GM23338 (cell line): ENCODE measurements at regions not wholly inside any gene's neighbourhood (a gene's known extent, or its start where the extent isn't known, plus 50 kb on each side); places are given as distances from the start of the nearest gene placed in this dataset.

Experiments
- ATAC-seq: fragments of 200-7000 bp; cut with Tn5 transposase; 3 replicates; pipeline ENCODE4 v1.9.1; 2020
- DNase-seq: peaks from one replicate; pipeline ENCODE4 v3.0.0-alpha.2; 2015; ENCODE audit warnings: low spot score
- H2AFZ ChIP-seq: fragments of 200-600 bp; sonication (generic); 2 replicates; pipeline ENCODE4 v1.8.0; 2016; ENCODE audit warnings: antibody characterized with exemption, mild to moderate bottlenecking, moderate library complexity
- H3F3A ChIP-seq: fragments of 200-600 bp; sonication (generic); replicated peaks from 2 replicates; pipeline ENCODE4 v1.8.0; 2017; ENCODE audit warnings: antibody characterized with exemption, mixed run types, low read depth
- H3K27ac ChIP-seq: fragments of 200-600 bp; sonication (generic); 2 replicates; pipeline ENCODE4 v1.6.1; 2016; ENCODE audit warnings: low read depth
- H3K27me3 ChIP-seq: fragments of 200-600 bp; sonication (generic); 2 replicates; pipeline ENCODE4 v1.8.0; 2016; ENCODE audit warnings: mild to moderate bottlenecking, mixed run types, moderate library complexity; ENCODE audit not compliant: insufficient read depth
- H3K36me3 ChIP-seq: fragments of 200-600 bp; sonication (generic); 2 replicates; pipeline ENCODE4 v1.8.0; 2016; ENCODE audit warnings: mild to moderate bottlenecking; ENCODE audit not compliant: insufficient read depth
- H3K4me1 ChIP-seq: fragments of 200-600 bp; sonication (generic); 2 replicates; pipeline ENCODE4 v1.8.0; 2016; ENCODE audit warnings: mild to moderate bottlenecking, moderate library complexity; ENCODE audit not compliant: insufficient read depth
- H3K4me2 ChIP-seq: fragments of 200-600 bp; sonication (generic); 2 replicates; pipeline ENCODE4 v1.7.1; 2017; ENCODE audit warnings: mixed run types
- H3K4me3 ChIP-seq: fragments of 200-600 bp; sonication (generic); 2 replicates; pipeline ENCODE4 v1.6.1; 2016; ENCODE audit warnings: mixed run types
- H3K79me2 ChIP-seq: fragments of 200-600 bp; sonication (generic); replicated peaks from 2 replicates; pipeline ENCODE4 v1.8.0; 2017; ENCODE audit warnings: mild to moderate bottlenecking; ENCODE audit not compliant: insufficient read depth
- H3K9me2 ChIP-seq: fragments of 200-600 bp; sonication (generic); 2 replicates; pipeline ENCODE4 v1.8.0; 2017; ENCODE audit not compliant: insufficient read depth
- H4K20me1 ChIP-seq: fragments of 200-600 bp; sonication (generic); replicated peaks from 2 replicates; pipeline ENCODE4 v1.8.0; 2017; ENCODE audit warnings: mild to moderate bottlenecking; ENCODE audit not compliant: insufficient read depth
- H3K27ac Mint-ChIP-seq: 2 replicates; pipeline ENCODE4 v1.8.0; 2020; ENCODE audit warnings: inconsistent platforms, mild to moderate bottlenecking, moderate library complexity, mixed read lengths
- H3K27me3 Mint-ChIP-seq: 3 replicates; pipeline ENCODE4 v1.8.0; 2022; ENCODE audit warnings: low read depth, mild to moderate bottlenecking, moderate library complexity, mixed read lengths, inconsistent platforms; ENCODE audit not compliant: insufficient read depth, poor library complexity
- H3K36me3 Mint-ChIP-seq: 3 replicates; pipeline ENCODE4 v1.8.0; 2021; ENCODE audit warnings: low read depth, mild to moderate bottlenecking, inconsistent platforms, moderate library complexity, mixed read lengths
- H3K4me1 Mint-ChIP-seq: 3 replicates; pipeline ENCODE4 v1.8.0; 2020; ENCODE audit warnings: mild to moderate bottlenecking, inconsistent platforms, mixed read lengths
- H3K4me3 Mint-ChIP-seq: 3 replicates; pipeline ENCODE4 v1.8.0; 2021; ENCODE audit warnings: moderate library complexity, mild to moderate bottlenecking, inconsistent platforms, mixed read lengths
- H3K9me3 Mint-ChIP-seq: 3 replicates; pipeline ENCODE4 v1.8.0; 2020; ENCODE audit warnings: moderate library complexity, mild to moderate bottlenecking, inconsistent platforms, mixed read lengths
- CREB1 ChIP-seq: fragments of 250-450 bp; sonication (Bioruptor Pico); IDR thresholded peaks from 2 replicates; pipeline ENCODE4 v1.5.0; 2020; ENCODE audit warnings: low read depth, mild to moderate bottlenecking, moderate library complexity
- EZH2 ChIP-seq: fragments of 200-600 bp; sonication (generic); IDR thresholded peaks from one replicate; pipeline ENCODE4 v1.8.0; 2017; ENCODE audit warnings: antibody characterized with exemption, mild to moderate bottlenecking, low read depth; ENCODE audit not compliant: unreplicated experiment
- EZH2phosphoT487 ChIP-seq: fragments of 200-600 bp; sonication (generic); IDR thresholded peaks from one replicate; pipeline ENCODE4 v1.8.1; 2018; ENCODE audit warnings: antibody characterized with exemption; ENCODE audit not compliant: unreplicated experiment
- JUNB ChIP-seq: IDR thresholded peaks from one replicate; pipeline ENCODE4 v1.6.1; 2016; ENCODE audit warnings: antibody characterized with exemption; ENCODE audit not compliant: unreplicated experiment
- NANOG ChIP-seq: IDR thresholded peaks from 2 replicates; pipeline ENCODE4 v1.6.1; 2016; ENCODE audit warnings: antibody characterized with exemption, borderline replicate concordance
- POLR2AphosphoS5 ChIP-seq: IDR thresholded peaks from 2 replicates; pipeline ENCODE4 v1.6.1; 2016; ENCODE audit warnings: antibody characterized with exemption, low read depth
- STAT1 ChIP-seq: IDR thresholded peaks from one replicate; pipeline ENCODE4 v1.6.1; 2016; ENCODE audit warnings: antibody characterized with exemption; ENCODE audit not compliant: unreplicated experiment
- ZNF114 ChIP-seq: fragments of 250-450 bp; sonication (Bioruptor Pico); IDR thresholded peaks from 2 replicates; pipeline ENCODE4 v1.5.0; 2020; ENCODE audit warnings: mild to moderate bottlenecking, moderate library complexity
- ZNF331 ChIP-seq: fragments of 250-450 bp; sonication (Bioruptor Pico); IDR thresholded peaks from 2 replicates; pipeline ENCODE4 v1.5.0; 2020; ENCODE audit warnings: low read depth, mild to moderate bottlenecking, moderate library complexity
- TF ChIP-seq, protein P1 (sequence below), 2 experiments: fragments of 200-600 bp in 1 of 2; sonication (generic) in 1 of 2; conservative IDR thresholded peaks; 2 replicates each; pipeline versions ENCODE4 v1.5.1 to v1.6.1; 2016 to 2017; ENCODE audit warnings: antibody characterized with exemption in 2 of 2, low read depth in 2 of 2, mild to moderate bottlenecking in 2 of 2, moderate library complexity in 1 of 2
- TF ChIP-seq, protein P2 (sequence below): fragments of 250-450 bp; sonication (Bioruptor Pico); IDR thresholded peaks from 2 replicates; pipeline ENCODE4 v1.5.0; 2020; ENCODE audit warnings: mild to moderate bottlenecking, moderate library complexity
- TF ChIP-seq, protein P3 (sequence below): IDR thresholded peaks from one replicate; pipeline ENCODE4 v1.6.1; 2018; ENCODE audit warnings: antibody characterized with exemption; ENCODE audit not compliant: unreplicated experiment
- TF ChIP-seq, protein P4 (sequence below): IDR thresholded peaks from 2 replicates; pipeline ENCODE4 v1.6.1; 2016; ENCODE audit warnings: antibody characterized with exemption

DNA sequence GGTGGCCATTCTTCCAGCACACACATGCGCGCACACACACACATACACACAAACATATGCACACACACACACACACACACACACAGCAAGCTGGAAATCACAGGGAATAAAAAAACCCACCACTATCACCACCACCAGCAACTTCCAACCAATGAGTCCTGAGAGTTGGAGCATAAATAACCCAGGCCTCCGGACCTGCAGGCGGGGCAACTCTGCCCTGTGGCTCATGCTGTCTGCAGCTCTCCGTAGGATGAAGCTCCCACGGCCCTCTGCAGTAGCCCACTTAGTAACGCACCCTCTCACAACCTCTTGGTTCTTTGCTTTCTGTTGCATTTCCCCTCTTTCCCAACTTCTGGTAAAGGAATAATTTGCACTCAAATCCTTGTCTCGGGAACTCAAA is 275.2 kb downstream of the PREX1 start:
- H3F3A ChIP-seq: no peaks in the 10 kb centered on the region
- no peak for DNase-seq
- no peak overlapping the region for H3K27ac Mint-ChIP-seq

More for the DNA sequence above, 275.2 kb downstream of the PREX1 start:
- Histone ChIP-seq H3K4me1 (no peaks in the 10 kb centered on the region), H4K20me1 (no peaks in the 10 kb centered on the region), H3K36me3 (no peaks in the 10 kb centered on the region), H3K27me3 (no peaks in the 10 kb centered on the region), H2AFZ (no peak overlapping the region), H3K4me2 (no peak overlapping the region), H3K27ac (no peak overlapping the region), H3K4me3 (no peak overlapping the region), H3K79me2 (no peaks in the 10 kb centered on the region), H3K9me2 (no peaks in the 10 kb centered on the region)
- Mint-ChIP-seq H3K9me3 (no peaks in the 10 kb centered on the region; the same call in 2 of the 3 replicates), H3K36me3 (no peaks in the 10 kb centered on the region), H3K4me3 (no peak overlapping the region), H3K4me1 (peaks cover 5% of the 10 kb centered on the region; the same call in 2 of the 3 replicates), H3K27me3 (peaks cover 4% of the 10 kb centered on the region)
- TF ChIP-seq, protein P1, sequence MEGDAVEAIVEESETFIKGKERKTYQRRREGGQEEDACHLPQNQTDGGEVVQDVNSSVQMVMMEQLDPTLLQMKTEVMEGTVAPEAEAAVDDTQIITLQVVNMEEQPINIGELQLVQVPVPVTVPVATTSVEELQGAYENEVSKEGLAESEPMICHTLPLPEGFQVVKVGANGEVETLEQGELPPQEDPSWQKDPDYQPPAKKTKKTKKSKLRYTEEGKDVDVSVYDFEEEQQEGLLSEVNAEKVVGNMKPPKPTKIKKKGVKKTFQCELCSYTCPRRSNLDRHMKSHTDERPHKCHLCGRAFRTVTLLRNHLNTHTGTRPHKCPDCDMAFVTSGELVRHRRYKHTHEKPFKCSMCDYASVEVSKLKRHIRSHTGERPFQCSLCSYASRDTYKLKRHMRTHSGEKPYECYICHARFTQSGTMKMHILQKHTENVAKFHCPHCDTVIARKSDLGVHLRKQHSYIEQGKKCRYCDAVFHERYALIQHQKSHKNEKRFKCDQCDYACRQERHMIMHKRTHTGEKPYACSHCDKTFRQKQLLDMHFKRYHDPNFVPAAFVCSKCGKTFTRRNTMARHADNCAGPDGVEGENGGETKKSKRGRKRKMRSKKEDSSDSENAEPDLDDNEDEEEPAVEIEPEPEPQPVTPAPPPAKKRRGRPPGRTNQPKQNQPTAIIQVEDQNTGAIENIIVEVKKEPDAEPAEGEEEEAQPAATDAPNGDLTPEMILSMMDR (conservative IDR thresholded peaks at IDR 0.05; ENCODE audit: low read depth in 2 of 2): no peak
- TF ChIP-seq STAT1: no peak
- TF ChIP-seq, protein P2, sequence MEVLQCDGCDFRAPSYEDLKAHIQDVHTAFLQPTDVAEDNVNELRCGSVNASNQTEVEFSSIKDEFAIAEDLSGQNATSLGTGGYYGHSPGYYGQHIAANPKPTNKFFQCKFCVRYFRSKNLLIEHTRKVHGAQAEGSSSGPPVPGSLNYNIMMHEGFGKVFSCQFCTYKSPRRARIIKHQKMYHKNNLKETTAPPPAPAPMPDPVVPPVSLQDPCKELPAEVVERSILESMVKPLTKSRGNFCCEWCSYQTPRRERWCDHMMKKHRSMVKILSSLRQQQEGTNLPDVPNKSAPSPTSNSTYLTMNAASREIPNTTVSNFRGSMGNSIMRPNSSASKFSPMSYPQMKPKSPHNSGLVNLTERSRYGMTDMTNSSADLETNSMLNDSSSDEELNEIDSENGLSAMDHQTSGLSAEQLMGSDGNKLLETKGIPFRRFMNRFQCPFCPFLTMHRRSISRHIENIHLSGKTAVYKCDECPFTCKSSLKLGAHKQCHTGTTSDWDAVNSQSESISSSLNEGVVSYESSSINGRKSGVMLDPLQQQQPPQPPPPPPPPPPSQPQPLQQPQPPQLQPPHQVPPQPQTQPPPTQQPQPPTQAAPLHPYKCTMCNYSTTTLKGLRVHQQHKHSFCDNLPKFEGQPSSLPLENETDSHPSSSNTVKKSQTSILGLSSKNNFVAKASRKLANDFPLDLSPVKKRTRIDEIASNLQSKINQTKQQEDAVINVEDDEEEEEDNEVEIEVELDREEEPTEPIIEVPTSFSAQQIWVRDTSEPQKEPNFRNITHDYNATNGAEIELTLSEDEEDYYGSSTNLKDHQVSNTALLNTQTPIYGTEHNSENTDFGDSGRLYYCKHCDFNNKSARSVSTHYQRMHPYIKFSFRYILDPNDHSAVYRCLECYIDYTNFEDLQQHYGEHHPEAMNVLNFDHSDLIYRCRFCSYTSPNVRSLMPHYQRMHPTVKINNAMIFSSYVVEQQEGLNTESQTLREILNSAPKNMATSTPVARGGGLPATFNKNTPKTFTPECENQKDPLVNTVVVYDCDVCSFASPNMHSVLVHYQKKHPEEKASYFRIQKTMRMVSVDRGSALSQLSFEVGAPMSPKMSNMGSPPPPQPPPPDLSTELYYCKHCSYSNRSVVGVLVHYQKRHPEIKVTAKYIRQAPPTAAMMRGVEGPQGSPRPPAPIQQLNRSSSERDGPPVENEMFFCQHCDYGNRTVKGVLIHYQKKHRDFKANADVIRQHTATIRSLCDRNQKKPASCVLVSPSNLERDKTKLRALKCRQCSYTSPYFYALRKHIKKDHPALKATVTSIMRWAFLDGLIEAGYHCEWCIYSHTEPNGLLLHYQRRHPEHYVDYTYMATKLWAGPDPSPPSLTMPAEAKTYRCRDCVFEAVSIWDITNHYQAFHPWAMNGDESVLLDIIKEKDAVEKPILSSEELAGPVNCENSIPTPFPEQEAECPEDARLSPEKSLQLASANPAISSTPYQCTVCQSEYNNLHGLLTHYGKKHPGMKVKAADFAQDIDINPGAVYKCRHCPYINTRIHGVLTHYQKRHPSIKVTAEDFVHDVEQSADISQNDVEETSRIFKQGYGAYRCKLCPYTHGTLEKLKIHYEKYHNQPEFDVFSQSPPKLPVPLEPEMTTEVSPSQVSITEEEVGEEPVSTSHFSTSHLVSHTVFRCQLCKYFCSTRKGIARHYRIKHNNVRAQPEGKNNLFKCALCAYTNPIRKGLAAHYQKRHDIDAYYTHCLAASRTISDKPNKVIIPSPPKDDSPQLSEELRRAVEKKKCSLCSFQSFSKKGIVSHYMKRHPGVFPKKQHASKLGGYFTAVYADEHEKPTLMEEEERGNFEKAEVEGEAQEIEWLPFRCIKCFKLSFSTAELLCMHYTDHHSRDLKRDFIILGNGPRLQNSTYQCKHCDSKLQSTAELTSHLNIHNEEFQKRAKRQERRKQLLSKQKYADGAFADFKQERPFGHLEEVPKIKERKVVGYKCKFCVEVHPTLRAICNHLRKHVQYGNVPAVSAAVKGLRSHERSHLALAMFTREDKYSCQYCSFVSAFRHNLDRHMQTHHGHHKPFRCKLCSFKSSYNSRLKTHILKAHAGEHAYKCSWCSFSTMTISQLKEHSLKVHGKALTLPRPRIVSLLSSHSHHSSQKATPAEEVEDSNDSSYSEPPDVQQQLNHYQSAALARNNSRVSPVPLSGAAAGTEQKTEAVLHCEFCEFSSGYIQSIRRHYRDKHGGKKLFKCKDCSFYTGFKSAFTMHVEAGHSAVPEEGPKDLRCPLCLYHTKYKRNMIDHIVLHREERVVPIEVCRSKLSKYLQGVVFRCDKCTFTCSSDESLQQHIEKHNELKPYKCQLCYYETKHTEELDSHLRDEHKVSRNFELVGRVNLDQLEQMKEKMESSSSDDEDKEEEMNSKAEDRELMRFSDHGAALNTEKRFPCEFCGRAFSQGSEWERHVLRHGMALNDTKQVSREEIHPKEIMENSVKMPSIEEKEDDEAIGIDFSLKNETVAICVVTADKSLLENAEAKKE (CRISPR knock-in tag): no peak
- no peak for TF ChIP-seq POLR2AphosphoS5
- no peak for TF ChIP-seq EZH2
- TF ChIP-seq ZNF114 (CRISPR knock-in tag): no peak
- no peak for TF ChIP-seq ZNF331
- no peak for TF ChIP-seq CREB1
- TF ChIP-seq, protein P3, sequence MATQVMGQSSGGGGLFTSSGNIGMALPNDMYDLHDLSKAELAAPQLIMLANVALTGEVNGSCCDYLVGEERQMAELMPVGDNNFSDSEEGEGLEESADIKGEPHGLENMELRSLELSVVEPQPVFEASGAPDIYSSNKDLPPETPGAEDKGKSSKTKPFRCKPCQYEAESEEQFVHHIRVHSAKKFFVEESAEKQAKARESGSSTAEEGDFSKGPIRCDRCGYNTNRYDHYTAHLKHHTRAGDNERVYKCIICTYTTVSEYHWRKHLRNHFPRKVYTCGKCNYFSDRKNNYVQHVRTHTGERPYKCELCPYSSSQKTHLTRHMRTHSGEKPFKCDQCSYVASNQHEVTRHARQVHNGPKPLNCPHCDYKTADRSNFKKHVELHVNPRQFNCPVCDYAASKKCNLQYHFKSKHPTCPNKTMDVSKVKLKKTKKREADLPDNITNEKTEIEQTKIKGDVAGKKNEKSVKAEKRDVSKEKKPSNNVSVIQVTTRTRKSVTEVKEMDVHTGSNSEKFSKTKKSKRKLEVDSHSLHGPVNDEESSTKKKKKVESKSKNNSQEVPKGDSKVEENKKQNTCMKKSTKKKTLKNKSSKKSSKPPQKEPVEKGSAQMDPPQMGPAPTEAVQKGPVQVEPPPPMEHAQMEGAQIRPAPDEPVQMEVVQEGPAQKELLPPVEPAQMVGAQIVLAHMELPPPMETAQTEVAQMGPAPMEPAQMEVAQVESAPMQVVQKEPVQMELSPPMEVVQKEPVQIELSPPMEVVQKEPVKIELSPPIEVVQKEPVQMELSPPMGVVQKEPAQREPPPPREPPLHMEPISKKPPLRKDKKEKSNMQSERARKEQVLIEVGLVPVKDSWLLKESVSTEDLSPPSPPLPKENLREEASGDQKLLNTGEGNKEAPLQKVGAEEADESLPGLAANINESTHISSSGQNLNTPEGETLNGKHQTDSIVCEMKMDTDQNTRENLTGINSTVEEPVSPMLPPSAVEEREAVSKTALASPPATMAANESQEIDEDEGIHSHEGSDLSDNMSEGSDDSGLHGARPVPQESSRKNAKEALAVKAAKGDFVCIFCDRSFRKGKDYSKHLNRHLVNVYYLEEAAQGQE: no peak
- no peak for TF ChIP-seq JUNB
- TF ChIP-seq, protein P4, sequence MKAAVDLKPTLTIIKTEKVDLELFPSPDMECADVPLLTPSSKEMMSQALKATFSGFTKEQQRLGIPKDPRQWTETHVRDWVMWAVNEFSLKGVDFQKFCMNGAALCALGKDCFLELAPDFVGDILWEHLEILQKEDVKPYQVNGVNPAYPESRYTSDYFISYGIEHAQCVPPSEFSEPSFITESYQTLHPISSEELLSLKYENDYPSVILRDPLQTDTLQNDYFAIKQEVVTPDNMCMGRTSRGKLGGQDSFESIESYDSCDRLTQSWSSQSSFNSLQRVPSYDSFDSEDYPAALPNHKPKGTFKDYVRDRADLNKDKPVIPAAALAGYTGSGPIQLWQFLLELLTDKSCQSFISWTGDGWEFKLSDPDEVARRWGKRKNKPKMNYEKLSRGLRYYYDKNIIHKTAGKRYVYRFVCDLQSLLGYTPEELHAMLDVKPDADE: no peak
- TF ChIP-seq EZH2phosphoT487: no peak
- no peak for TF ChIP-seq NANOG
- ATAC-seq: peak; percentile 39; the same call in 2 of the 3 replicates
